Prostate gland (tissue), 2 donors: ENCODE measurements at regions not wholly inside any gene's neighbourhood (a gene's known extent, or its start where the extent isn't known, plus 50 kb on each side); places are given as distances from the start of the nearest gene placed in this dataset.

Experiments
- CTCF ChIP-seq, 4 experiments: fragments of 200-600 bp in 2 of 4; fragments of 450-650 bp in 2 of 4; sonication (generic) in 2 of 4; IDR thresholded peaks; 1 replicate in 3 of 4; 2 replicates in 1 of 4; pipeline ENCODE4 v1.5.1; 2016 to 2019; ENCODE audit warnings: antibody characterized with exemption in 4 of 4, mild to moderate bottlenecking in 2 of 4, moderate library complexity in 2 of 4
- POLR2A ChIP-seq: fragments of 450-650 bp; IDR thresholded peaks from one replicate; pipeline ENCODE4 v1.6.1; 2016; ENCODE audit warnings: antibody characterized with exemption, mild to moderate bottlenecking
- POLR2AphosphoS5 ChIP-seq: sonication (generic); formaldehyde crosslinking; IDR thresholded peaks from one replicate; pipeline ENCODE4 v1.6.1; 2017; ENCODE audit warnings: antibody characterized with exemption

GRCh38 chr20:11791835-11792567, 125.7 kb upstream of the BTBD3 start:
- TF ChIP-seq CTCF (IDR thresholded peaks at IDR 0.05): no peak
- no peak for TF ChIP-seq POLR2AphosphoS5
- TF ChIP-seq POLR2A: no peak
